ENCODE measurements at regions not wholly inside any gene's neighbourhood (a gene's known extent, or its start where the extent isn't known, plus 50 kb on each side); places are given as distances from the start of the nearest gene placed in this dataset.

- H3K4me1 Mint-ChIP-seq: peaks cover 1% of the 10 kb centered on the region
Measured at GRCh38 chr5:67263656-67264408, 67.2 kb upstream of the CD180 start.

DNA sequence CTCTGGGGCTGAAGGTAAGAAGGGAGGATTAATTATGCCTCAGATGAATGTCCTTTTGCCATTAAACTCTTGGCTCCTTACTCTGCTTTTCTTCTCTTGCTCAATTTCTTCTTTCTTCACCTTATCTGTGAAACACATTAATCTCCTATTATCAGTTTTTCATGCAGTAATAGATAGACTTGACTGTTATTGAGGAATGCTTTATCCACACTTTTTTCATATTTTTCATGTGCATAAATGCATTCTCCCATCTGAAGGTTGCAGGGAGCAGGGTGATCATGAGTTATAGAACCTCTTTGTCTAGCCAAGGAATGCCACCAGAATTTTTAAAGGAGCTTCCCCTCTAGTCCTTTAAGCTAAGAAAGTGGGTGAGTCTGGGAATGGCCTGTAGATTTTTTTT is 66.4 kb upstream of the CD180 start:
- Mint-ChIP-seq H3K4me3 (no peak overlapping the region), H3K27me3 (peaks cover 2% of the 10 kb centered on the region), H3K4me1 (peaks cover 1% of the 10 kb centered on the region), H3K27ac (no peak overlapping the region), H3K9me3 (no peaks in the 10 kb centered on the region), H3K36me3 (ENCODE audit: low read depth) (no peaks in the 10 kb centered on the region)
- ChIA-PET CTCF (interaction anchor here (0.7 to 1.5 kb wide), 2 partner anchors 16 to 328 kb away, joined by 4 to 6 read pairs; no protein-coding TSS in a partner anchor), POLR2A (no interaction called here)
- DNase-seq: no peak

More at GRCh38 chr5:67263656-67264408, 67.2 kb upstream of the CD180 start:
- H3K9me3 Mint-ChIP-seq: no peaks in the 10 kb centered on the region
- H3K36me3 Mint-ChIP-seq (ENCODE audit: low read depth): no peaks in the 10 kb centered on the region
- ChIA-PET CTCF (interaction anchor here (1.5 kb wide), 1 partner anchor 17 kb away, joined by 6 read pairs; no protein-coding TSS in a partner anchor), POLR2A (no interaction called here)
- H3K27ac Mint-ChIP-seq: no peak overlapping the region
- DNase-seq: no peak
- peaks cover 2% of the 10 kb centered on the region for H3K27me3 Mint-ChIP-seq
- H3K4me3 Mint-ChIP-seq: no peak overlapping the region

GRCh38 chr5:67262206-67262605 is 65.6 kb upstream of the CD180 start:
- Mint-ChIP-seq H3K27ac (no peak overlapping the region), H3K36me3 (ENCODE audit: low read depth) (no peaks in the 10 kb centered on the region), H3K9me3 (no peaks in the 10 kb centered on the region), H3K4me3 (no peak overlapping the region), H3K4me1 (peaks cover 1% of the 10 kb centered on the region), H3K27me3 (peaks cover 2% of the 10 kb centered on the region)
- DNase-seq: no peak
- ChIA-PET POLR2A (no interaction called here), CTCF (no interaction called here)

DNA sequence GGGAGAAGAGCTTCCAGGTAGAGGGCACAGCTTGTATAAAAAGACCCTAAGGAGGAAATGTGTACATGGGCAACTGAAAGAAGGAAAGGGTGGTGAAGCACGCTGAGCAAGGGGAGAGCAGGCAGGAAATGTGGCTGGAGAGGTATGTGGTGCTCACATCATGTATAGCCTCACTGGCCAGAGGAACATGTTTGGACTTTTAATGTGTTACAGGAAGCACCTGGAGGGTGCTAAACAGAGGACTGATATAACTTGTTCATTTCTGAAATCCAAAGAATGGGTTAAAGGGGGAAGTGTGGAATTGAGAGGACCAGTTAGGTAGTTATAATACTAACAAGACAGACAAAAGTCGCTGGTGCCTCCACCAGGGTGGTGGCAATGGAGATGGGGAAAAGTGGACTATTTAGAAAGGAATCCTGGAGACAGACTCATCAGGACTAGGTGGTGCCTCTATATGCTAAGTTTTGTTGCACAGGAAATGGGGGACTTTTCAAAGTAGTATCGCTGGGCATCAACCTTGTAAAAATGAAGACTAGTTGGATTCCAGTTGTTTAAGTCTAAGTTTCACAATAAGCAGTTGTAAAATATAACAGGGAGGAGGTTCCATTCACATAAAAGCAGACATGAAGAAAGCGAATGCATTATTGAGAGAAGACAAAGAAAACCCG is 63.1 kb upstream of the CD180 start:
- Mint-ChIP-seq H3K27me3 (peaks cover 2% of the 10 kb centered on the region), H3K27ac (no peak overlapping the region), H3K9me3 (no peaks in the 10 kb centered on the region), H3K4me3 (no peak overlapping the region), H3K4me1 (no peaks in the 10 kb centered on the region), H3K36me3 (ENCODE audit: low read depth) (no peaks in the 10 kb centered on the region)
- ChIA-PET POLR2A (no interaction called here), CTCF (no interaction called here)
- no peak for DNase-seq

- Mint-ChIP-seq H3K36me3 (ENCODE audit: low read depth) (no peaks in the 10 kb centered on the region), H3K9me3 (no peaks in the 10 kb centered on the region)
- CTCF ChIA-PET: no interaction called here
Measured at GRCh38 chr5:67257500-67257899, 60.9 kb upstream of the CD180 start.

DNA sequence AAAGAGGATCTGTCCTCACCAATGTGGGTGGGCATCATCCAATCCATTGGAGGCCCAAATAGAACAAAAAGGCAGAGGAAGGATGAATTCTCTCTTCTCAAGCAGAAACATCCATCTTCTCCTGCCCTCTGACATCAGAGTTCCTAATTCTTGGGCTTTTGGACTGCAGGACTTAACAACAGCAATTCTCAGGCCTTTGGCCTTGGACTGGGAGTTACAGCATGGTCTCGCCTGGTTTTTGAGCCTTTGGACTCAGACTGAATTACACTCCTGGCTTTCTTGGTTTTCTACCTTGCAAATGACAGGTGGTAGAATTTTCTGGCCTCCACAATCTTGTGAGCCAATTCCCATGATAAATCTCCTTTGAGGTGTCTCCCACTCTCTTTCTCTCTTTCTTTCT is 60.5 kb upstream of the CD180 start:
- Mint-ChIP-seq H3K27me3 (peaks cover 2% of the 10 kb centered on the region), H3K27ac (no peak overlapping the region), H3K4me3 (no peak overlapping the region), H3K36me3 (ENCODE audit: low read depth) (no peaks in the 10 kb centered on the region), H3K4me1 (no peaks in the 10 kb centered on the region), H3K9me3 (no peaks in the 10 kb centered on the region)
- ChIA-PET CTCF (no interaction called here), POLR2A (no interaction called here)
- DNase-seq: no peak

More at GRCh38 chr5:67257500-67257899, 60.9 kb upstream of the CD180 start:
- no peak for DNase-seq
- Mint-ChIP-seq H3K4me1 (no peaks in the 10 kb centered on the region), H3K27me3 (peaks cover 2% of the 10 kb centered on the region), H3K4me3 (no peak overlapping the region), H3K27ac (no peak overlapping the region)
- POLR2A ChIA-PET: no interaction called here

DNA sequence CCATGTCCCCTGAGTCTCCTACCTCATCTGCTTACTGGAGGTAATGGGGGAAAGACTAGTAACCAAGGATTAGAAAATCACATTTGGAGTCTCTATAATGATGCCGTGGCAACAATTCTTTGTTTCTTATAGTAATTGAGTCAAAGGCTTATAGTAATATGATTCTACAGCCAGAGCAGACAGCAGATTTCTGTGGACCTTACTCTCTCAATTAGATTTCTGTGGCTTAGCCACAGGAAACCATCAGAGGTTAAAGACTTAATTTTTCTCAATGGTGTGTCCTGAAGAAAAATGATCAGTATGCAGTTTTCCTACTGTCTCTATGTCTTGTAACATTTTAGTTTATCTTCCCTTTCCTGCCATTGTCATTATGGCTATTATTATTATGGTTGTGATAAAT is 59.3 kb upstream of the CD180 start:
- no peak overlapping the region for H3K4me3 Mint-ChIP-seq
- no peaks in the 10 kb centered on the region for H3K4me1 Mint-ChIP-seq
- no peak for DNase-seq
- POLR2A ChIA-PET: no interaction called here
- CTCF ChIA-PET: interaction anchor here (1.2 kb wide), 1 partner anchor 10 kb away, joined by 5 read pairs; no protein-coding TSS in a partner anchor
- no peaks in the 10 kb centered on the region for H3K36me3 Mint-ChIP-seq (ENCODE audit: low read depth)
- H3K27me3 Mint-ChIP-seq: peaks cover 2% of the 10 kb centered on the region
- H3K9me3 Mint-ChIP-seq: no peaks in the 10 kb centered on the region
- H3K27ac Mint-ChIP-seq: no peak overlapping the region

DNA sequence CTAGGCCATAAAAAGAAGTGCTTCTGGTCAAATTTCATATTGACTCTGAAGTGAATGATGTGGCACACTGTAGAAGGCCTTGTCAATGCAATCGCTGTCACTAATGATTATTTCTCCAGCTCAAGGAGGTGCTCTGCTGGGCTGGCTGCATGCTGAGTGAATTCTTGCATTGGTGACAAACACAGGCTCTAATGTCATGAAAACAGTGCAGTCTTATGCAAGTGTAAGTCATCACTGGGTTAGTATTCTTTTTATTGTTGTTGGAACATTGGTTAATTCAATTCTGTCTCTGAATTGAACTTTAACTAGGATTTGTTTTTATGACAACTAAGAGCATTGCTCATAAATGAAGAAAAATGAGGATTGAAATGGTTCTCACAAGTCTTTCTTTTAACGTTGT is 57.3 kb upstream of the CD180 start:
- Mint-ChIP-seq H3K4me3 (no peak overlapping the region), H3K9me3 (peaks cover 2% of the 10 kb centered on the region), H3K36me3 (ENCODE audit: low read depth) (no peaks in the 10 kb centered on the region), H3K27me3 (no peaks in the 10 kb centered on the region), H3K27ac (no peak overlapping the region), H3K4me1 (no peaks in the 10 kb centered on the region)
- POLR2A ChIA-PET: no interaction called here
- CTCF ChIA-PET: no interaction called here
- no peak for DNase-seq

DNA sequence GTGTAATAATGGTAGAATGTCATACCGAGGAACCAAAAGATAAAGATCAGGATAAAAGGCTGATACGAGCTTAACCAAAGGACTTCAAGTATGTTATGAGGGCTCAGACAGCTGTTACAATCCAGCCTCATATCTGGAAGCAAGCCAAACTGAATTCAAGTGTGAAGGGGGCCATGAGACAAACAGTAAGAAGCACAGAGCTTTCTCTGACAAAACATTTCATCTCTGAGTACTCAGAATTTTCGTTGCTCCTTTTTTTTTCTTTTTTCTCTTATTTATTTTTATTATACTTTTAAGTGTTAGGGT is 52.9 kb upstream of the CD180 start:
- ChIA-PET POLR2A (no interaction called here), CTCF (interaction anchor here (1.2 kb wide), 1 partner anchor 1003 kb away, joined by 5 read pairs; no protein-coding TSS in a partner anchor)
- H3K27ac Mint-ChIP-seq: no peak overlapping the region
- H3K9me3 Mint-ChIP-seq: peaks cover 2% of the 10 kb centered on the region
- peaks cover 13% of the 10 kb centered on the region for H3K4me1 Mint-ChIP-seq
- H3K36me3 Mint-ChIP-seq (ENCODE audit: low read depth): no peaks in the 10 kb centered on the region
- H3K4me3 Mint-ChIP-seq: no peak overlapping the region
- no peaks in the 10 kb centered on the region for H3K27me3 Mint-ChIP-seq
- DNase-seq: no peak

DNA sequence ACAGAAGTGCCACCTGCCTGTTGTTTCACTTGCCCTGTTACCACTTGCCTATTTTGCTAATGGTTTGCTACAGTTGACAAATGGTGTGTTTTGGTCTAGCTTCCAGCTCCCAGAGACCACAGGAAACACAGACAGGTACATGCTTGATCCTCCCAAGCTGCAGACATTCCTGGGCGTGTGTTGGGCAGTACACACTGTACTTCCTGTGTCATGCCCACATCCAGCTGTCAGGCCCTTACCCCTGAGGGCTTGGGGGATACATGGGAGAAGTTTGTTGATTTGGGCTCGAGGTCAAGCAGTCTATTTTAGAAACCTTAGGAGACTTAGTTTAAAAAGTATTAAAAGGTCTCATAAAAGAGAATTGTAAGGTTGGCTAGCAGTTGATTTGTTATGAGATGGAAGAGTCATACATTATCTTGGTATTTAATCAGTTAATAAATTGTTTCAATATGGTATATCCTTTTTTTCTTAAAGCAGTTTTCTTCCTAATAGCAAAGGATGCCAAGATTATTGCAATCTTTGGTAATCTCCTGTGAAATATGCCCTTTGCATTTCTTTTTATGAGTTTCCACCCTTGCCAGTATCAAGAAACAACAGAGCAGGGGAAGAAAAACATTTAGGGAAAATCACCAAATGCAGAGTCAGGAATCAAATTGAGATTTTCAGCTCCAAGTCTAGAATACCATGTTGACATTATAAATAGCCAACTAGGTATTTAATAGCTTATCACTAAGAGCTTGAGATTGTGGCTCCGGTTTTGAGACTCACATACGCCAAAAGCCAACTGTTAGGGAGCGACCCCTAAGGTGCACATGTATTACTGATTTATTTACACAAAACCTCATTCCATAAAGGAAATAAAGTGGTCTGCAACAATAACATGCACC is 52.3 kb upstream of the CD180 start:
- Mint-ChIP-seq H3K27ac (no peak overlapping the region), H3K36me3 (ENCODE audit: low read depth) (no peaks in the 10 kb centered on the region), H3K4me1 (peaks cover 13% of the 10 kb centered on the region), H3K4me3 (no peak overlapping the region), H3K27me3 (no peaks in the 10 kb centered on the region), H3K9me3 (peaks cover 2% of the 10 kb centered on the region)
- CTCF ChIA-PET: interaction anchor here (1.2 kb wide), 1 partner anchor 1004 kb away, joined by 5 read pairs; no protein-coding TSS in a partner anchor
- POLR2A ChIA-PET: interaction anchor here (0.8 kb wide), 1 partner anchor 29 kb away, joined by 3 read pairs; no protein-coding TSS in a partner anchor
- DNase-seq: no peak

DNA sequence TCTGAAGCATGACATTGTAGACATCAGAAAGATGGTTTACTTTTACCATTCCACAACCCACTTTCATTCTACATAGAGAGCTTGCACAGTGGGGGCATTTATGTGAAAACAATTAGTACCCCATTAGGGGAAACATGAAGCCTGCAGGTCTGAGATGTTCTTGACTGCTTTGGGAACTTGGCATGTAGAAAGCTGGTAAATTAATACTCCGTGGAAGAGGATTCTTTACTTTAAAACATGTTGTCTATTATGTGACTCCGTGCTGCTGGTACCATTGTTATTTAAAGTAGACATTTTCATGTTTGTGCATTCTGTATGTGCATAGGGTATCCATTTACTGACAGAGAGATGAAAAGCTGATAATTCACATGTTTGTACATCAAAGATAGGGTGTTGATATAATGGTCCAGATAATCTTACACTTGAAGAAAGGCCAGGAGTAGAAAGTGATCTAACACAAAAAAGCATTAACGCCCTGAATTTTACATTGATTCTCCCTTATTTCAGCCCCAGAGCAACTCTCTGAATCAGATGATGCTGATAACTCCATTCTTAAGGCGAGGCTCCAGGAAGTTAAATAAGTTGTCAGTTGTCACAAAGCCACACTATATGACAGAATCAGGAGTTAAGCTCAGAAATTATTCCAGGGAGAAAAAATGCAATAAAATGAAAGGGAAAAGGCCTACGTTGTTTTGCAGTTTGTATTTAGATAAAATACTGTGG is 50.1 kb upstream of the CD180 start:
- Mint-ChIP-seq H3K27ac (no peak overlapping the region), H3K9me3 (peaks cover 5% of the 10 kb centered on the region), H3K4me3 (no peak overlapping the region), H3K36me3 (ENCODE audit: low read depth) (peaks cover 3% of the 10 kb centered on the region), H3K27me3 (no peaks in the 10 kb centered on the region), H3K4me1 (peaks cover 16% of the 10 kb centered on the region)
- ChIA-PET POLR2A (interaction anchor here (2.0 kb wide), 1 partner anchor 25 kb away, joined by 6 read pairs; no protein-coding TSS in a partner anchor), CTCF (interaction anchor here (0.7 to 2.6 kb wide), 22 partner anchors 9 to 1024 kb away, joined by 3 to 13 read pairs (median 4); partner anchors contain the start of gene PIK3R1)
- no peak for DNase-seq
